ENCODE measurements at regions not wholly inside any gene's neighbourhood (a gene's known extent, or its start where the extent isn't known, plus 50 kb on each side); places are given as distances from the start of the nearest gene placed in this dataset.

- no peak for DNase-seq (ENCODE audit: low read depth in 2 of 2, low spot score in 1 of 2)
These were observed 202.2 kb upstream of the HMGA2 start for GRCh38 chr12:65622056-65622455.

DNA sequence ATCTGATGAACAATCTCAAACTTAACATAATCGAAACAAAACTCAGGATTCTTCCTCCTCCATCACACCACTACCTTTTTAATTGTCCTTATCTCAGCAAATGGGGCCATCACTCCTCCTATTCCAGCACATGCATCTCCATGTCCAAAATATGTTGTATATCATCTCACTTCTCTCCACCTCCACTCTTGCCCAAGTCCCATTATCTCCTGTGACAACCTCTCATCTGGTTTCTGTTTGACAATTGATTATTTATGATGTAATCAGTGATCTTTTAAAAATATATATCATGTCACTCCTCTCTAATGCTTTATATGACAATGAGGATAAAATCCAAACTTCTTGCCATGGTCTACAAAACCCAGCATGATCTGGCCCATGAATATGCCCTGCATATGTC, 200.8 kb upstream of the HMGA2 start:
- DNase-seq (ENCODE audit: low read depth in 2 of 2, low spot score in 1 of 2), result no peak

DNA sequence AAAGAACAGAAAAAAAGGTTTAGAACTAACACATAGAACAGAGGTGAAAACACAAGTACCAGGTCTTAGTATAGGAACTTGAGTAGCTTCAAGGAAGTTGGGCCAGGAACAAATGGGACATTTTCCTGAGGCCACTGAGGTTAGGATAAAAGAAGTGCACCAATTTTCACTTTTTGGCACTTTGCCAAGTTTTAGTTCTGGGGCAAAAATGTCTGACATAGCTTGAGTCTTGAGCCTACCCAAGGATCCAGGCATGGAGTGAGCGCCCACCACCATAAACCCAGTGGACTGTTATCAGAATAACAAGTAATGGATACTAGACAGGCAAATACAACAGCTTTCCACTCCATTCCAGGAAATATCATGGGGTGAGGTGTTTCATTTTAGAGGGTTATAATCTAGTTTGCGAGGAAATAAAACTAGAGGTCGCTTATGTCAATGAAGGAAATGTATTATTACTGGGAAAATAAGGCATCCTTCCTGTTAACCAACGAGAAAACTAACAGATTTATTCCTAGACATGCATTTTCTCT, 199.7 kb upstream of the HMGA2 start:
- DNase-seq (ENCODE audit: low read depth in 2 of 2, low spot score in 1 of 2), result no peak

- no peak for DNase-seq (ENCODE audit: low read depth in 2 of 2, low spot score in 1 of 2)
These were observed 196.2 kb upstream of the HMGA2 start for GRCh38 chr12:65628061-65628460.

DNA sequence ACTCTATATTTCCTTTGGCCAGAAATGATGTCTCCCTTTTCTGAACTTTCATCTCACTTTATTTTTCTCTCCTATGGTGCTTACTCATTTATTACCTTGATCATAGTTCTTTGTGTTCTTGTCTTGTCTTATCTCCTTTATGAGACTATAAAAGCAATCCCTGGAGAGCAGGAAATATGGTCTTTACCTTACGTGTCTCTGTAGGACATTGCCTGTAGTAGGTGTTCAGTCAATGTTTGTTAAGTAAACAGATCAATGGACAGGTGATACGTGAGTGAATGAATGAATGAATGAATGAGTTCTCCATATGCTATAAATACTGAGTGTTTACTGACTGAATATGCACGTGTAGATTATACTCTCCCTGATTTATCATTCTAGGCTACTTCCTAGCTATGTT, 193.7 kb upstream of the HMGA2 start:
- no peak for DNase-seq (ENCODE audit: low read depth in 2 of 2, low spot score in 1 of 2)

- DNase-seq (ENCODE audit: low read depth in 2 of 2, low spot score in 1 of 2), result no peak
These were observed 192.6 kb upstream of the HMGA2 start for GRCh38 chr12:65631621-65632111.

DNA sequence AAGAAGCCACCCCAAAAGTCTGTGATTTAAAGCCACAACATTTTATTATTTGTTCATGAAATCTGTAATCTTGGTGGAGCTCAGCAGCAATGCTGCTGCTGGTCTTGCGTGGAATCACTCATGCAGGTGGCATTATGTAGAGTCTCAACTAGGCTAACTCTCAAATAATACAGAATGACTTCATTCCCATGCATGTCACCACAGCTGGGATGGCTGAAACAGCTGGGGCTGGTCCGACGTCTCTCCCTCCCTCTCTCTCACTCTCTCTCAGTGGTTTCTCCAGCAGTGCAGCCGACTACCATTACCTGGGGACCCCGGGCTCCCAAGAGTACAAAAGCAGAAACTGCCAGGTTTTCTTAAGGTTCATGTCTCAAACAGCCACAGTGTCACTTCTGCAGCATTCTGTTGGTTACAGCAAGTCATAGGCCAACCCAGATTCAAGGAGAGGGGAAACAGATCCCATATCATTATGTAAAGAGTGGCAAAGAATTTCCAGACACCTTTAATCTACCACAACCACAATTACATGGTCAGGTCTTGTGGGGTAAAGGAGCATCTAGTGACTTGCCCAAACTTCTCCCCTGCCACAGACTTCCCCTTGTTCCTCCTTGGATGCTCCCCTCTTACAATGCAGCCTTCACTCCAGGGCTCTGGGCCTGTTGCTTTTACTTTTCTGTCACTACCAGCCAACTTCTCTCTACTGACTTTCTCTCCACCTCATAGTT, 192.0 kb upstream of the HMGA2 start:
- no peak for DNase-seq (ENCODE audit: low read depth in 2 of 2, low spot score in 1 of 2)

- no peak for DNase-seq (ENCODE audit: low read depth in 2 of 2, low spot score in 1 of 2)
These were observed 190.2 kb upstream of the HMGA2 start for GRCh38 chr12:65634061-65634460.

GRCh38 chr12:65634626-65635331, 189.5 kb upstream of the HMGA2 start:
- no peak for DNase-seq (ENCODE audit: low read depth in 2 of 2, low spot score in 1 of 2)

GRCh38 chr12:65636436-65636835, 187.8 kb upstream of the HMGA2 start:
- no peak for DNase-seq (ENCODE audit: low read depth in 2 of 2, low spot score in 1 of 2)

DNA sequence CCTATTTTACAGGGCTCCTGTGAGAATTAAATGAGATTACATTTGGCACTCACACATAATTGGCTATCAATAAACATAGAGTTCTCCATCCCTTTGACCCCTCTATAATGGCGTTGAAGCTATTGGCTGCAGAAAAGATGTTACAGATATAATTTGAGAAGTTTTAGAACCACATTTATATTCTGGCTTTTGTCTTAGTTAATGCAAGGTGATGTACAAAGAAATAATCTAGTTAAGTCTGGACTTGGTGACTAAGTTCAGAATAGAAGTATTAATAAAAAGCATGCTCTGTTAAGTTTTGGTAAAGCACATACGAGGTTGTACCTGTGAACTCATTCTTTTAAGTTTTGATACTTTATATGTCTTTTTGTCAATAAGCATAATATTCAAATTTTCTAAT, 187.1 kb upstream of the HMGA2 start:
- DNase-seq (ENCODE audit: low read depth in 2 of 2, low spot score in 1 of 2), result no peak

- no peak for DNase-seq (ENCODE audit: low read depth in 2 of 2, low spot score in 1 of 2)
These were observed 186.5 kb upstream of the HMGA2 start for GRCh38 chr12:65637774-65638173.

DNA sequence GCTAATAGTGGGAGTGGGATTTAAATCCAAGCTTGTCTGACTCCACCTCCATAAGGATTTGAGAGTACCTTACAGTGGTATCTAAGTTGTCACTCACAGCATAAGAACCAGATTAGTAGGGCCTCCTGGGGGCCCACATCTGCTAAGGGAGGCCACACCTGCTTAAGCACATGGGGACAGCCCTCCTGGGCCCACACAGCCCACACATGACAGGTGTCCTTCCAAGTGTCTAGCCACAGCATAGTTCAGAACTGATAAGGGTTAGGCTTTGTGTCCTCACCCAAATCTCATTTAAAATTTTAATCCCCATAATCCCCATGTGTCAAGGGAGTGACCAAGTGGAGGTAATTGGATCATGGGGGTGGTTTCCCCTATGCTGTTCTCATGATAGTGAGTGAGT, 186.0 kb upstream of the HMGA2 start:
- no peak for DNase-seq (ENCODE audit: low read depth in 2 of 2, low spot score in 1 of 2)

- DNase-seq (ENCODE audit: low read depth in 2 of 2, low spot score in 1 of 2), result no peak
These were observed 183.8 kb upstream of the HMGA2 start for GRCh38 chr12:65640489-65640901.

GRCh38 chr12:65642061-65642661, 182.1 kb upstream of the HMGA2 start:
- DNase-seq (ENCODE audit: low read depth in 2 of 2, low spot score in 1 of 2), result no peak

GRCh38 chr12:65643171-65643570, 181.1 kb upstream of the HMGA2 start:
- no peak for DNase-seq (ENCODE audit: low read depth in 2 of 2, low spot score in 1 of 2)

- DNase-seq (ENCODE audit: low read depth in 2 of 2, low spot score in 1 of 2), result no peak
These were observed 180.5 kb upstream of the HMGA2 start for GRCh38 chr12:65643595-65644386.

DNA sequence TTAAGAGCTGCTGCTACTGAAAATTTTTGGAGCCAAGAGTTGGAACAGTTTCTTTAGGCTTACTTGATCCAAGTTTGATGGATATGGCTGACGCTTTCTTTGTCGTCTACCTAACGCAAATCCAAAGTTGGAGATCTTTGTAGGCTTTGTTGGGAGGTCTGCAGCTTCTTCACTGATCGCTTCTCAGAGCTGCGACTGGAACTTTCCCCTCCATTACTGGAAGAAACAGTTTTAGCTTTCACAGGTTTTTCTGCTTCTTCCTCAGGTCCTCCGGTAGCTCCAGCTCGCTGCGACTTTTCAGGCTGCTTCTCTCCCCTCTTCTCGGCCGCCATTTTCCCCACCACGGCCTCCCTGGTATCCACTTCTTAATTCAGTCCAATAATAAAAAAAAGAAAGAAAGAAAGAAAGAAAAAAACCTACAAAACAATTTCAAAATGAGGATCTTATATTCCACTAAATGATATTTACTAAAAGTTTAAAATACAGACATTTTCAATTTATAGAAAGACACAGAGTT, 178.1 kb upstream of the HMGA2 start:
- no peak for DNase-seq (ENCODE audit: low read depth in 2 of 2, low spot score in 1 of 2)

DNA sequence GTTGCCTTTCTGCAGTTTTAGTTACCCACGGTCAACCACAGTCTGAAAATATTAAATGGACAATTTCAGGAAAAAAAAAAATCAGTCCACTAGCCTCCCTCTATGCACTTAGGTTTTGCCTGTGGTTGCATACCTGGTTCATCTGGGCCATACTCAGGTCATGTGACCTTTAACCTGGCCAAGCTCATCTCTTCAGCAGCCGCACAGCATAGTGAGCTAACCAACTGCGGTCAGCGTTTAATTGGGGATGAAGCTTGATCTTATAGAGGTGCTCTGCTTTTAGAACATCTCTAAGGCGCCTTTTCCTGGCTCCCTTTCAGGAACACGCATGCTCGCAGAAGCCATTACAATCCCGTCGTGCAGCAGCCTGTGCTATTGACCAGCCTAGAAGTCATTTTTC, 177.2 kb upstream of the HMGA2 start:
- DNase-seq (ENCODE audit: low read depth in 2 of 2, low spot score in 1 of 2), result no peak

- no peak for DNase-seq (ENCODE audit: low read depth in 2 of 2, low spot score in 1 of 2)
These were observed 175.8 kb upstream of the HMGA2 start for GRCh38 chr12:65648461-65648860.

GRCh38 chr12:65649126-65649525, 175.2 kb upstream of the HMGA2 start:
- DNase-seq (ENCODE audit: low read depth in 2 of 2, low spot score in 1 of 2), result no peak
